GM19238 (cell line): ENCODE measurements at regions not wholly inside any gene's neighbourhood (a gene's known extent, or its start where the extent isn't known, plus 50 kb on each side); places are given as distances from the start of the nearest gene placed in this dataset.
"Not testable (repeated sequence)": the region's sequence is repeated elsewhere in the genome, so short reads cannot be mapped to it uniquely, and the experiment has no call there.

Experiments used
- DNase-seq: peaks from one replicate; pipeline ENCODE4 v3.0.0; 2011; ENCODE audit warnings: low spot score; ENCODE audit not compliant: insufficient read length

- no peak for DNase-seq
Observed at GRCh38 chr5:18216729-18217128, 582.5 kb downstream of the TAF11L14 start.

GRCh38 chr5:18219241-18219640, 585.0 kb downstream of the TAF11L14 start:
- no peak for DNase-seq

GRCh38 chr5:18220631-18221030, 586.4 kb downstream of the TAF11L14 start:
- DNase-seq, result no peak

- no peak for DNase-seq
Observed at GRCh38 chr5:18236386-18236785, 602.1 kb downstream of the TAF11L14 start.

- no peak for DNase-seq
Observed at GRCh38 chr5:18238321-18238720, 604.1 kb downstream of the TAF11L14 start.

GRCh38 chr5:18240971-18241370, 606.7 kb downstream of the TAF11L14 start:
- no peak for DNase-seq

GRCh38 chr5:18243846-18244245, 609.6 kb downstream of the TAF11L14 start:
- no peak for DNase-seq

GRCh38 chr5:18244309-18244708, 610.0 kb downstream of the TAF11L14 start:
- no peak for DNase-seq

GRCh38 chr5:18252559-18252958, 618.3 kb downstream of the TAF11L14 start:
- DNase-seq, result no peak

GRCh38 chr5:18264126-18264882, 630.0 kb downstream of the TAF11L14 start:
- DNase-seq, result no peak

- no peak for DNase-seq
Observed at GRCh38 chr5:18270635-18271338, 636.5 kb downstream of the TAF11L14 start.

- no peak for DNase-seq
Observed at GRCh38 chr5:18276939-18277338, 642.7 kb downstream of the TAF11L14 start.

GRCh38 chr5:18281947-18282581, 647.8 kb downstream of the TAF11L14 start:
- DNase-seq, result no peak

GRCh38 chr5:18285257-18285656, 651.0 kb downstream of the TAF11L14 start:
- no peak for DNase-seq

GRCh38 chr5:18292146-18292545, 657.9 kb downstream of the TAF11L14 start:
- DNase-seq, result no peak

GRCh38 chr5:18295696-18296095, 661.4 kb downstream of the TAF11L14 start:
- not testable (repeated sequence) for DNase-seq

- DNase-seq, result no peak
Observed at GRCh38 chr5:18299166-18299565, 664.9 kb downstream of the TAF11L14 start.

- peak; percentile 10 for DNase-seq
Observed at GRCh38 chr5:18305288-18305924, 671.1 kb downstream of the TAF11L14 start.

GRCh38 chr5:18311266-18311665, 677.0 kb downstream of the TAF11L14 start:
- no peak for DNase-seq

GRCh38 chr5:18312016-18312415, 677.8 kb downstream of the TAF11L14 start:
- DNase-seq, result no peak

GRCh38 chr5:18314192-18314778, 680.0 kb downstream of the TAF11L14 start:
- peak; percentile 1 for DNase-seq
